GM06990 (cell line): ENCODE measurements at regions not wholly inside any gene's neighbourhood (a gene's known extent, or its start where the extent isn't known, plus 50 kb on each side); places are given as distances from the start of the nearest gene placed in this dataset.

ENCODE experiments used
- DNase-seq: peaks from one replicate; pipeline ENCODE4 v3.0.0-alpha.2; 2011; ENCODE audit not compliant: insufficient read length; ENCODE audit errors: extremely low read depth
- H3K27me3 ChIP-seq: replicated peaks from 2 replicates; pipeline ENCODE4 v1.6.0; 2011; ENCODE audit warnings: low read length; ENCODE audit not compliant: control insufficient read depth, insufficient read depth
- H3K36me3 ChIP-seq: 2 replicates; pipeline ENCODE4 v1.5.1; 2011; ENCODE audit warnings: low read length; ENCODE audit not compliant: control insufficient read depth, insufficient read depth
- H3K4me3 ChIP-seq: replicated peaks from 2 replicates; pipeline ENCODE4 v1.5.1; 2011; ENCODE audit warnings: low read depth, mild to moderate bottlenecking, control low read depth, low read length
- TF ChIP-seq, protein P1 (sequence below): IDR thresholded peaks from 2 replicates; pipeline ENCODE4 v1.5.1; 2011; ENCODE audit warnings: low read length, control low read depth, mild to moderate bottlenecking, inconsistent platforms; ENCODE audit not compliant: insufficient read depth, poor library complexity, severe bottlenecking

DNA sequence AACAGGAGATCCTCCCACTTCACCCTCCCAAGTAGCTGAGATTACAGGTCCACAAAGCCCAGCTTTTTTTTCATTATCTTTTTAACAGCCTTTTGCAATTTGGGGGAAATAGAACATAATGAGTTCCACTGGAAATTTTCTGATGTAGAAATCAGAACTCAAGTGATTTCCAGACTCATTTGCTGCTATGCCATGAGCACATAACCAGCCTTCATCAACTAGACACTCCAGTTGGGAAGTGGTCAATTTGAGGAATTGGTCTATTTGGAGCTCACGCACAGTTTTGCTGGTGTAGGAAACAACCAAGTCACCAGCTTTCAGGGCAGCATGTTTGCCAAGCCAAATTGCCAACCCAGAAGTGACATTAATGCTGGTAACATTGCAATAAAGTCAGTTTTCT is 86.7 kb downstream of the MAFB start:
- no peaks in the 10 kb centered on the region for H3K27me3 ChIP-seq
- no peaks in the 10 kb centered on the region for H3K36me3 ChIP-seq
- DNase-seq, result no peak

DNA sequence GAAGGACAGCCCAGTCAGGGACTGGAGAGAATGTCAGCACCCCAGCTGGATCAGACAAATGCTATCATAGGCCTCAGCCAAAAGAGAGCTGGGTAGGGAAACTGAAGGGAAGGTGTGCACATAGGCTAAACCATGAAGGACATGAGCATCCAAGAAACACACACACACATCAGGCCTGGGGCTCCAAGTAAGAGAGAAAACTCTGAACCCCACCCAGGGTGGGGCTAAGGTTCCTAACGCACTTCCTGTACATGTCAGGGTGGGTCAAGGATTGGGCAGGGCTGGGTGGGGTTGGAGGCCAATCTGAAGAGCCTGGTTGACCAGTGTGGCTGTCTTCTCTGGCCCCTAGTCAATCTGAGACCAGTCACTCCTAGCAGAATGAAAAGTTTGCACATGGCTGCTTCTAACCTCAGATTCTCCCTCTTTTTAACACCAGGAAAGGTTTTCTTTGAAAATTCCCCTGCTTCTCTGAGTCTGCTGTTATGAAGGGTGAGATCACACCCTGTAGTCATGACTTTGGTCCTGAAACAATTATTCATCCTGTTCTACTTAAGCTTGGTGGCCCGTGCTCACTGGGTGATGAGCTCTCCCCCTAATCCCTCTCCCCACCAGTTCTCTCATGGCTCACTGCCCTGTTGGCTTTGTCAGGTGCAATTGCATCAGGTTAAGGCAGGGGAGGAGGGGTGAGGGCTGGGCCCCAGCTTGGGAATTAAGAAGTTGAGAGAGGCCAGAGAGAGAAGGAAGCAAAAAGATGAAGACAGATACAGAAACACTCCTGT is 88.4 kb downstream of the MAFB start:
- no peak overlapping the region for H3K4me3 ChIP-seq
- TF ChIP-seq, protein P1, sequence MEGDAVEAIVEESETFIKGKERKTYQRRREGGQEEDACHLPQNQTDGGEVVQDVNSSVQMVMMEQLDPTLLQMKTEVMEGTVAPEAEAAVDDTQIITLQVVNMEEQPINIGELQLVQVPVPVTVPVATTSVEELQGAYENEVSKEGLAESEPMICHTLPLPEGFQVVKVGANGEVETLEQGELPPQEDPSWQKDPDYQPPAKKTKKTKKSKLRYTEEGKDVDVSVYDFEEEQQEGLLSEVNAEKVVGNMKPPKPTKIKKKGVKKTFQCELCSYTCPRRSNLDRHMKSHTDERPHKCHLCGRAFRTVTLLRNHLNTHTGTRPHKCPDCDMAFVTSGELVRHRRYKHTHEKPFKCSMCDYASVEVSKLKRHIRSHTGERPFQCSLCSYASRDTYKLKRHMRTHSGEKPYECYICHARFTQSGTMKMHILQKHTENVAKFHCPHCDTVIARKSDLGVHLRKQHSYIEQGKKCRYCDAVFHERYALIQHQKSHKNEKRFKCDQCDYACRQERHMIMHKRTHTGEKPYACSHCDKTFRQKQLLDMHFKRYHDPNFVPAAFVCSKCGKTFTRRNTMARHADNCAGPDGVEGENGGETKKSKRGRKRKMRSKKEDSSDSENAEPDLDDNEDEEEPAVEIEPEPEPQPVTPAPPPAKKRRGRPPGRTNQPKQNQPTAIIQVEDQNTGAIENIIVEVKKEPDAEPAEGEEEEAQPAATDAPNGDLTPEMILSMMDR, result no peak
- H3K27me3 ChIP-seq, result no peaks in the 10 kb centered on the region
- no peak for DNase-seq
- no peaks in the 10 kb centered on the region for H3K36me3 ChIP-seq

More for the DNA sequence above, 86.7 kb downstream of the MAFB start:
- TF ChIP-seq, protein P1, result no peak
- H3K4me3 ChIP-seq, result no peak overlapping the region

DNA sequence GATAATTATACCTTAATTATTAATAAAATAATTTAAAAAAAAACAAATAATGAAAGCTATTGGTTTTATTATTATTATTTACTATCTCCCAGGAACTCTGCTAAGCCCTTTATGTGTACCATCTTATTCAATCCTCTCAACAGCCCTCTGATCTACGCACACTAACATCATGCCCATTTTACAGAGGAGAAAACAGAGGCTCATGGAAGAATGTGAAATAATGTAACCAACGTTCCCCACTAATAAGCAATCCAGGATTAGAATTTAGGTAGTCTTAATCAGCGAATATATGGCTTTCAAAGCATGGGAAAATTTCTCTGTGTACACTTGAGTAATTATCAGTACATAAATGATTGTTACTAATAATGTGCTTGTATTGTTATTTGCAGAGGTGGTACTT is 89.0 kb downstream of the MAFB start:
- DNase-seq, result no peak
- Histone ChIP-seq H3K27me3 (no peaks in the 10 kb centered on the region), H3K4me3 (no peak overlapping the region), H3K36me3 (no peaks in the 10 kb centered on the region)
- TF ChIP-seq, protein P1, result no peak

DNA sequence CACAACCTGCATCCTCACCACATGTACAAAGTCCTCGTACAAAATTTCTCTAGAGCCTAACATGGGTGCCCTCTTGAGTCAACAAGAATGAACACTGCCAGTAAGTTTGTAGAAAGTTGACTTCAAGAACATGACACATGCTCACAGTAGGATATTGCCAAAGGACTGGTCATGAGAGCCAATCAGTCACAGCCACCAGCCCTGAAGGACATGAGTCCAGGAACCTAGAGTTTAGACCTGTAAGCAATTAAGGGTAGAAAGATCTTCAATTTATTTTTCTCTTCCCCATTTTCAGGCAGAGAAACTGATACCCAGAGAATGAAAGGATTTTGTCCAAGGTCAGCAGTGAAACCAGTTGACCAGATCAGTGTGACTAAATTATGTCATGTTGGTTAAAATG is 96.1 kb downstream of the MAFB start:
- no peaks in the 10 kb centered on the region for H3K36me3 ChIP-seq
- no peaks in the 10 kb centered on the region for H3K27me3 ChIP-seq

DNA sequence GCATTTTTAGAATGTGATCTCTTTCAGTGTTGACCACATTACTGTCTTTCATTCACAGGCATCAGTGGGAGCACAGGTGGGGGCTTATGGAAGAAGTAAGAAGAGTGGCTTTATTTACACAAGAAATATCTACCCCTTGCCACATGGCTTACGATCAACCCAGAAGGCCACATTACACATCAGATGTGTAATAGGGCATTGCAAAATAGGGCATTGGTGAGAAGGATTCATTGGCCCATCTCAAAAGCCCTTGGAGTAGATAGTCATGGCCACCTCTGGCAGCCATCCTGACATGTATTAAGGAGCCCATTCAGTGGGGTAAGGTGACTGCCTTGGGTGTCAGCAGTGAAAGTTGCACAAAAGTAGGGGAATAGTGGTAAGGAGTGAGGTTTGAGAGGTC is 97.5 kb downstream of the MAFB start:
- TF ChIP-seq, protein P1, result no peak
- Histone ChIP-seq H3K27me3 (no peaks in the 10 kb centered on the region), H3K4me3 (no peak overlapping the region), H3K36me3 (no peaks in the 10 kb centered on the region)
- no peak for DNase-seq

More for the DNA sequence above, 96.1 kb downstream of the MAFB start:
- no peak for DNase-seq
- H3K4me3 ChIP-seq, result no peak overlapping the region
- TF ChIP-seq, protein P1, result no peak
